ENCODE measurements at regions not wholly inside any gene's neighbourhood (a gene's known extent, or its start where the extent isn't known, plus 50 kb on each side); places are given as distances from the start of the nearest gene placed in this dataset.
A peak's percentile ranks its signal among the peaks of the same experiment; 100 is the strongest.

DNA sequence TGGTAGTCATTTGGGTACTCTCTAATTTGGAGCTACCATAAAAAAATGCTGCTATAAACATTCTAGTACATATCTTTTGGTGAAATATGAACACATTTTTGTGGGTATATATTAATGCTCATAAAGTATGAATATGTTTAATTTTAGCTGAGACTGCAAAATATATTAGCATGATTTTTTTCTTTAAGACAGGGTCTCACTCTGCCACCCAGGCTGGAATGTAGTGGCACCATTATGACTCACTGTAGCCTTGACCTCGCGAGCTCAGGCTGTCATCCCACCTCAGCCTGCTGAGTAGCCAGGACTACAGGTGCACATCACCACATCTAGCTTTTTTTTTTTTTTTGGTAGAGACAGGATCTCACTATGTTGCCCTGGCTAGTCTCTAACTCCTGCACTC lies 371.7 kb downstream of the SOX9 start:
- H3K4me3 ChIP-seq (ENCODE audit: low read depth, low read length), result no peak overlapping the region
- no peak for DNase-seq (ENCODE audit: low read depth, low spot score)
- in situ Hi-C loops (cut with HindIII; ENCODE audit: low sequenced_read_pairs), result no loop called here
- TF ChIP-seq CTCF (IDR thresholded peaks at IDR 0.05; ENCODE audit: low read depth, low read length), result no peak

- in situ Hi-C loops (cut with HindIII; ENCODE audit: low sequenced_read_pairs), result no loop called here
- no peak for TF ChIP-seq CTCF (IDR thresholded peaks at IDR 0.05; ENCODE audit: low read depth, low read length)
- no peak for DNase-seq (ENCODE audit: low read depth, low spot score)
- H3K4me3 ChIP-seq (ENCODE audit: low read depth, low read length), result no peak overlapping the region
These were observed 372.1 kb downstream of the SOX9 start for GRCh38 chr17:72492941-72493340.

GRCh38 chr17:72494566-72494965 lies 373.7 kb downstream of the SOX9 start:
- no peak for DNase-seq (ENCODE audit: low read depth, low spot score)
- H3K4me3 ChIP-seq (ENCODE audit: low read depth, low read length), result no peak overlapping the region
- in situ Hi-C loops (cut with HindIII; ENCODE audit: low sequenced_read_pairs), result no loop called here
- no peak for TF ChIP-seq CTCF (IDR thresholded peaks at IDR 0.05; ENCODE audit: low read depth, low read length)

DNA sequence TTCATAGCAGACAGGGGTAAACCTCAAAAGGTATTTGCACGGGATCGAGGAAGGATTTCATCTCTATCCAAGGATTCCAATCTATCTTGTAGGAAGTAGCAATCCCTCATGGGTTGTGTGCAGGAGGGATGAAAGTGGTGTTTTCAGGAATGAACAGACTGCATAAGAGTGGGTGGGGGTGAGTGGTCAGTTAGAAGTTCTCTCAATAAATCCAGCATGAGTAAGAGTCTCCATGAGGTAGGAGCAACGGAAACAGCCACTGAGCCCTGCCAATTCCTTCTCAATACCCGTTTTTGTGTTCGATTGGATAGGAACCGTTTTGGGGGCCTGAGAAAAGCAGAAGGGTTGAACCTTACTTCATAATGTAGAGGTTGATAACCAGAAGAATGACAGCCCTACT lies 375.6 kb downstream of the SOX9 start:
- H3K4me3 ChIP-seq (ENCODE audit: low read depth, low read length), result no peak overlapping the region
- TF ChIP-seq CTCF (IDR thresholded peaks at IDR 0.05; ENCODE audit: low read depth, low read length), result no peak
- in situ Hi-C loops (cut with HindIII; ENCODE audit: low sequenced_read_pairs), result no loop called here
- peak; percentile 61 for DNase-seq (ENCODE audit: low read depth, low spot score)

DNA sequence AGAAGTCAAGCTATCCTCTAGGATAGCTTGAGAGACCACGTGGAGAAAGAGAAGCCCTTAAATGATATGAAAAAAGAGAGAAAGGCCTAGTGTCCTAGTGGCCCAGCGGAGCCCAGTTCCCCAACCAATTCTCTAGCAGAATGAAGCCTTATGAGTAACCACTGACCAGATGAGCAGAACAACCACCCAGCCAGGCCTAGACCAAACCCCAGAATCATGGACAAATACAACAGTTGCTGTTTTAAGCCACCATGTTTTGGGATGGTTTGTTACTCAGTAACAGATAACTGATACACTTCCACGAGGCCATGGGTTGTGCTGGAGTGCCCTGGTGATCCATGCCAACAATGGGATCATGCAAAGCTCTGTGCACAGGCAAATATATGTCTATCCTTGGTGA lies 377.1 kb downstream of the SOX9 start:
- no peak for TF ChIP-seq CTCF (IDR thresholded peaks at IDR 0.05; ENCODE audit: low read depth, low read length)
- no peak for DNase-seq (ENCODE audit: low read depth, low spot score)
- in situ Hi-C loops (cut with HindIII; ENCODE audit: low sequenced_read_pairs), result no loop called here
- H3K4me3 ChIP-seq (ENCODE audit: low read depth, low read length), result no peak overlapping the region

DNA sequence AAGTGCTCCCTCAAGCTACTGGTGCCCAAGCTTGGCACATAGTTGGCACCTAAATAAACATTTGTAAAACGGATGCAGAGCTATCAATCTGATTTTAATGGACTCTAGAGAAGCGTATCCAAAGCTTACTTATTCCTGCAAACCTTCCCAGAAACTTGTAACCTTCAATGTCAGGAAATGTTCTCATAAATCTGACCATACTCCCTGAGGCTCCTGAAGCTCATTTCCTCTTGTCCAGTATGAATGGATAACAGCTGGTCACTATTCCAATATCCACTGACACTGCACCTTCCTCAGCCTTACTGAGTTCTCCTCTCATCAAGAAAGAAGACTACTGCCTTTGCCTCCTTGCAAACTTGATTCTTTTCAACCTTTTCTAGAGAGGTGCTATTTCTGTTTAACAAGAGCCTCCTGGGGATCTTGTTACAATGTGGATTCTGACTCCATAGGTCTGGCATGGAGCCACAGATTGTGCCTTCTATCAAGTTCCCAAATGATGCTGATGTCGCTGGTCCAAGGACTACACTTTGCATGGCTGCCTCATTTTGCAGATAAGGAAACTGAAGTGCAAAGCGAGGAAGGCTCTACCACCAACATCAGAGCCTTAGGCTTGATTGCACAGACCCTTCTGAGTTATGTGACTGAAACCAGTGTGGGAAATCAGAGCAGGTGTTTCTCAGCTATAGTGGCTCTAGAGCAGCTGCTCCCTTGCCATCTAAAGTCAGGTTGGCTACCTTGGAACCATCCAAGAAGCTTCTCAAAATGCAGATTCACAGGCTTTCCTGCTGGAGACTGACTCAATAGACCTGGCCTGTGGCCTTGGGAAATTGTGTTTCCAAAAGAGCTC lies 377.8 kb downstream of the SOX9 start:
- H3K4me3 ChIP-seq (ENCODE audit: low read depth, low read length), result no peak overlapping the region
- in situ Hi-C loops (cut with HindIII; ENCODE audit: low sequenced_read_pairs), result no loop called here
- DNase-seq (ENCODE audit: low read depth, low spot score), result no peak
- no peak for TF ChIP-seq CTCF (IDR thresholded peaks at IDR 0.05; ENCODE audit: low read depth, low read length)
